Epidermal melanocyte (primary cell): ENCODE measurements at regions not wholly inside any gene's neighbourhood (a gene's known extent, or its start where the extent isn't known, plus 50 kb on each side); places are given as distances from the start of the nearest gene placed in this dataset.
A peak's percentile ranks its signal among the peaks of the same experiment; 100 is the strongest.
"Not testable (repeated sequence)": the region's sequence is repeated elsewhere in the genome, so short reads cannot be mapped to it uniquely, and the experiment has no call there.

Experiments used
- DNase-seq: peaks from one replicate; pipeline ENCODE4 v3.0.0; 2011; ENCODE audit warnings: low spot score; ENCODE audit not compliant: insufficient read length

DNA sequence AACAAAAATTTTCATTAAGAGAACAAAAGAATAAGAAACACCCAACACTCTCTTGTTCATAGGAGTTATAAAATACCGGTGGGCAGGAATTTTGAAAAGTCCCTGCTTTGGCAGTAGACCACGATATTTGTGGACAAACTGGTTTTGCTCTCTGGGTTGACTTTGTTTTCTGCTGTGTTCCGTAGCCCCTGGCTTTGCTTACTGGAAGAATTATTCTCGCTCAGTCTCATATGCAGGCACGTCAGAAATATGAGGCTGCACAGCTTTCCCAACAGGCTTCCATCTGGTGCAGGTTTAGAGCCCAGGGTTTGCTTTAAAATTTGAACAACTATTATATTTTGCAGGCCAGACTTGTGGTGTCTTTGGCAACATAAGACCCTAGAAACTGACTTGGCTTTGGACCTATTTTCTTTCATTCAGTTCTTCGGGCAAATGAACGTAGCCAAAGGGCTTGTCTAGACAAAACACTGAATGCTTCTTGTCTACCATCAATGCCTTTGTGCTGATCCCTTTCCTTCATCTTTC lies 2012.6 kb downstream of the PCDH9 start:
- no peak for DNase-seq

DNA sequence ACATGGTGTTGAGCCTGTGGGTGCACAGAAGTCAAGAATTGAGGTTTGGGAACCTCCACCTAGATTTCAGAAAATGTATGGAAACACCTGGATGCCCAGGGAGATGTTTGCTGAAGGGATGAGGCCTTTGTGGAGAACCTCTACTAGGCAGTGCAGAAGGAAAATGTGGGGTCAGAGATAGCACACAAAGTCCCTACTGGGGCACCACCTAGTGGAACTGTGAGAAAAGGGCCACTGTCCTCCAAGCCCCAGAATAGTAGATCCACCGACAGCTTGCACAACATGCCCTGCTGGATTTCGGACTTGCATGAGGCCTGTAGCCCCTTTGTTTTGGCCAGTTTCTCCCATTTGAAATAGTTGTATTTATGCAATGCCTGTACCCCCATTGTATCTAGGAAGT lies 2027.3 kb downstream of the PCDH9 start:
- not testable (repeated sequence) for DNase-seq

DNA sequence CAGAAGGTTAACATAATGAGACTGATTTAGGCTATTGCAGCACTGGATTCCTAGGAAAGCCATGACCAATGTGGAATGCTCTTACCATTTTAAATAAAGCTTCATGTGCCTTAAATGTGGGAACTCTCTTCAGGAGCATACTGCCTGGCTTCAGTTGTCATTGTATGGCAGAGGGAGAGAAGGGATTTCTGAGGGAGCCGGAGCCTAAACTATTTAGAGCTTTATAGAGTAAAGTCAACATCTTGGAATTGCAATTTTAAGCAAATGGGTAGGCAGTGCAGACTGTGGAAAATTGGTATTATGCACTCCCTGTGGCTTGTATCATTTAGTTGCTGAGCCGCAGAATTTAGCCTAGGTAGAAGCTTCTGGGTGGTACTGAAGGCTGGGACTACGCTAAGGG lies 2041.4 kb downstream of the PCDH9 start:
- DNase-seq = no peak

DNA sequence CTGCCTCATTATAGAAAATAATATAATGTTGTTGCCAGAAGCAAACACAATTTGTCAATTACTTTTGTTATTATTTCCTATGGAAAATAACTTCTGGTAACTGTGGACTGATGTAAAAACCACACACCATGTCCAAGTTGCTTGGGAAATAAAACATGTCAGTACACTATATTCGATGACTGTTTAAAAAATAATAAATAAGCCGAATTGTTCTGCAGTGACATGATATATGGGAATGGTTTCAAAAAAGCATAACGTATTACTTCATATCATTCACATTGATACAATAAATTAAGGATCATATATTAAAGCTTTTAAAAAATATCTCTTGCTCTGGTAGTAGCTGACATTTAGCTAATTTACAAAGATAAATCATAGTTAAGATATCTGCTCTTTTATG lies 2062.1 kb downstream of the PCDH9 start:
- no peak for DNase-seq

DNA sequence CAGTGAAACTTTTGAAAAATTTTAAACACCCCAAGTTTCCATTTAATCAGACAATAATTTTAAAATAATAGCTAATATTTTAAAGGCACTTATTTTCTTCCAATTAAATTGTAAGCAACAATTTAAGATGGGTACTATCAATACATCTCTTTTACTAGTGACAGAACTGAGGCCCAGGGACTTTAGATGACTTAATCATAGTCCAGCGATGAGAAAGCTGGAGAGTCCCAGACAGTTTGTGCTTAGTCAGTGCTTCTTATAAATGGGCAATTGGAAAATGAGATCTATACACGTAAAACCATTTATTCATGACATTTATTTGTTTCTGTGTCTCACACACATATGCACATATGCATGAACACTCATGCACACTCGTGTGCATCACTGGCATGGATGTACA lies 2063.5 kb downstream of the PCDH9 start:
- DNase-seq = no peak

DNA sequence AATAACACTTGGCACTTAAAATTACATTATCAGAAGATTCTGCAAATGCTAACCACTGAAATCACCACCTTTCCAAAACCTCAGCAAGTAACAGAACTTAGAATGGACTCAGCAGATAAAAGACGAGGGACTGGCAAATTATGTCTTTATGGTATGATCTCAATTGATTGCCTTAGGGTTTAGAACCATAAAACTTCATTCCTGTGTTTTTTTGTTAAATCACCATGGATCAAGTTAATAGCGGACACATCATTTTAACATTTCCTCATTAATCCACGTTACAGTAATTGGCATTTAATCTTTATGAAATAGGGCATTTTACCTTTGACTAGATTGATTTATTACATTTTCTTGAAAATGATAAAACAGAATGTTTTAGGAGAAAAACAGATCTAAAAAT lies 2070.3 kb downstream of the PCDH9 start:
- no peak for DNase-seq

DNA sequence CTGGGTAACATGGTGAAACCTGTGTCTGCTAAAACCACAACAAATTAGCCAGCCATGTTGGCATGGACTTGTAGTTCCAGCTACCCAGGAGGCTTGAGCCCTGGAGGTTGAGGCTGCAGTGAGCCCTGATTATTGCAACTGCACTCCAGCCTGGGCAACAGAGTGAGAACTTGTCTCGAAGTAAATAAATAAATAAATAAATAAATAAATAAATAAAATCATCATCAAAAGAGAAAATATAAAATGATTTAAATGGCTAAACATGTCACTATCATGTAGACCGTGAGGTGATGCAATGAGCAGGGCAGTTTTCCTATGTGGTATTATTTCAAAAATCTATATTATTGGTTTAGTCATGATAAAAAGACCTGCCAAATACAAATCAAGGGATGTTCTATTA lies 2074.3 kb downstream of the PCDH9 start:
- no peak for DNase-seq

DNA sequence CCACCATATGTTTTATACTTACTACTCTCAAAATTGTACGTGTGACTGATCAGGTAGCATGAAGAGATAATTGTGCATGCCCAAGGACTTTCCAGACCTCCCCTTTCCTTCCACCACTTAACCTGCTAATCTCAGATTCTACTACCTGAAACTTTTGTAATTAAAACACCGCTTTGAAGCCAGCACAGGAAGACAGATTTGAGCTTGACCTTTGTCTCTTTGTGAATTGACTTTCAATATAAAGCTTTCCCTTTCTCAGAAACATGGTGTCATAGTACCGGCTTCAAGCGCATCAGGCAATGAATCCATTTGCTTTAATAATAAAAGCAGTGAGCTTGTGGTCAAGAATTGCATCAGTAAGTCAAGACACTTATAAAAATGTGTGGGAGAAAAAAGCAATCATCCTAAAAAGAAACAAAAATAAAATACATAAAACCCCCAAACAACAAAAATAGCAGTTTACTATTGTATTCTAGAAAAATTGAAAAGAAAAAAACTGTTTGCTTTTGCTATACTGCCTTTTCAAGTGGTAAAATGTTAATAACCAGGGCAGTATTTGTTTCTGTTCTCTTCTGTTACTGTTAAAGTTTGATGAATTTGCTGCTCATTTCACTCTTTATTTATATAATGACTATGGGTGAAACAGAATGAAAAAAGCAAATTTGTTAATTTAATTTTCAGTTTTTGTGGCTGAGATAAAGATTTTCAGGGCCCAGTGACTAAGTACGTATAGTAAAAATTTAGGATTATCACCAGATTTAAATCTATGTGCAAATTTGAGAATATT lies 2075.3 kb downstream of the PCDH9 start:
- no peak for DNase-seq

DNA sequence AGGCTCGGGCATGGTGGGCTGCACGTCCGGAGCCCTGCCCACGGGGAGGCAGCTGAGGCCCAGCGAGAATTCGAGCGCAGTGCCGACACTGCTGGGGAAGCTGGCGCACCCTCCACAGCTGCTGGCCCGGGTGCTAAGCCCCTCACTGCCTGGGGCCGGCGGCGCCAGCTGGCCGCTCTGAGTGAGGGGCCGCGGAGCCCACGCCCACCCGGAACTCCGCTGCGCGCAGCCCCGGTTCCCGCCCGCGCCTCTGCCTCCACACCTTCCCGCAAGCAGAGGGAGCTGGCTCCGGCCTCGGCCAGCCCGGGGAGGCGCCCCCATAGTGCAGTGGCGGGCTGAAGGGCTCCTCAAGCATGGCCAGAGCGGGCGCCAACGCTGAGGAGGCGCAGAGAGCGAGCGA lies 2080.4 kb downstream of the PCDH9 start:
- no peak for DNase-seq

DNA sequence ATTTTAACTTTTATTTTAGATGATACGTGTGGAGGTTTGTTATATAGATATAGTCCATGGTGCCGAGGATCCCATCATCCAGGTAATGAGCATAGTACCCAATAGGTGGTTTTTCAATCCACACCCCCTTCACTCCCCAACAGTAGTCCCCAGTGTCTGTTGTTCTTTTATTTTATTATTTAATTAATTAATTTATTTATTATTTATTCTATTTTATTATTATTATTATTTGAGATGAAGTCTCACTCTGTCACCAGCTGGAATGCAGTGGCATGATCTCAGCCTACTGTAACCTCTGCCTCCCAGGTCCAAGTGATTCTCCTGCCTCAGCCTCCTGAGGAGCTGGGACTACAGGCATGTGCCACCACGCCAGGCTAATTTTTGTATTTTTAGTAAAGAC lies 2086.2 kb downstream of the PCDH9 start:
- no peak for DNase-seq

DNA sequence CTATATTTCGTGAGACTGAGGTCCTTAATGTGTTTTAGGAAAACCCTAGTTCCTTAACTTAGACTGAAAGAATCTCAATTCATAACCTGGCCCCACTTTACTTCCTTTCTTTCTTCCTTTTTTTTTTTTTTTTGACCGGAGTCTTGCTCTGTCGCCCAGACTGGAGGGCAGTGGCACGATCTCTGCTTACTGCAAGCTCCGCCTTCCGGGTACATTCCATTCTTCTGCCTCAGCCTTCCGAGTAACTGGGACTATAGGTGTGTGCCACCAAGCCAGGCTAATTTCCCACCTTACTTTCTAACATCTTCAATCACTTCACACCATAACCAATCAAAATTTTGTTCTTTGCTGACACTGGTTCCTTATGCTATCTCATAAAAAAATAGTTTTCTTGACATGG lies 2097.0 kb downstream of the PCDH9 start:
- no peak for DNase-seq

DNA sequence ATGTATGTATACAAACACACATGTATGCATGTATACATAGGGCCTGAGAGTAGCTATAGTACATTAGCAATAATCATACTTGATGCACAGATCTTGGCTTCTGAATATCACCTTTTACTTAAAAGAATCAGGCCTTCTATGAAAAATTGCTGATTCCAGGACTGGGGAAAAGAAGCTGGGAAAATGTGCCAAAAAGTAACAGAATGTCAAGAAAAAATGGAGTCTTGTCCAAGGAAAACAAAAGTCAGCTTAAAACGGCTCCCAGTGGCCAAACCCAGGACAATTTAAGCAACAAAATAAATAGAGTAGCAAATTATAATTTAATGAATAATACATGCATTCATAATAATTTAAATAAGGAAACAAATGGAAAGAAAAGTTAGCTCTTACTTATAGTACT lies 2104.9 kb downstream of the PCDH9 start:
- no peak for DNase-seq

DNA sequence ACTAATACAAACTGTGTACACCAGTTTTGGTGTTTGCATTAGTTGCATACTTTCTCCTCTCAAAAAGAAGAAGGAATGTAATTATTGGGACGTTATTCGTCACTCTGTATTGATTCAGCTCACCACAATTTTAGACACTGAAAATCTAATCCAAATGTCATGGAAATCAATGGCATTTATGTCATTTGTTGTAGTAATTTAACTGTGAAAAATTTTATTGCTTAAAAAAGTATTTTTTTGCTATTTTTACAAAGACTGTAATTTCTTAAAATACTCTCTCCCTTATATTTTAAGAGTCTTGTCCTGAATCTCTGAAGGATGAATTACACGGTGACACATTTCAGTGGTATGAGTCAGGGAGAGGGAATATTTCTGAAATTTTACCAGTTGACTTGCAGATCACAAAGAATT lies 2117.6 kb downstream of the PCDH9 start:
- DNase-seq = peak; percentile 22

DNA sequence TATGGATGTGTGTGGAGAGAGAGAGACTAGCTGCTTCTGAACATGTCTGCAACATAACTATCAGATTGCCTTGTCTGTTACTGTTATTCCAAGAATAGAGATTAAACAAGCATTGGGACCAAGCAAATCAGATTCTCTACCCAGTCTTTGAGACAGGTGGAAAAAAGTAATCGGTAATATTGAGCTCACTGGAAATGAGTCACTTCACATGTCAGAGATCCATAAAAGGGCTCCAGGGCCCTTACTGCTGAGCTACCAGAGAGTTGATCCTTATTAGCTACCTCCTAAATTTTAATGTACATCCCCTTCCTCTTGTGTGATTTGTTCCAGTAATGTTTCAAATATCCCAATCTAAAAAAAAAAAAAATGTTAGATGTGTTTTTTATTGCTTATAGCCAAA lies 2118.0 kb downstream of the PCDH9 start:
- no peak for DNase-seq

DNA sequence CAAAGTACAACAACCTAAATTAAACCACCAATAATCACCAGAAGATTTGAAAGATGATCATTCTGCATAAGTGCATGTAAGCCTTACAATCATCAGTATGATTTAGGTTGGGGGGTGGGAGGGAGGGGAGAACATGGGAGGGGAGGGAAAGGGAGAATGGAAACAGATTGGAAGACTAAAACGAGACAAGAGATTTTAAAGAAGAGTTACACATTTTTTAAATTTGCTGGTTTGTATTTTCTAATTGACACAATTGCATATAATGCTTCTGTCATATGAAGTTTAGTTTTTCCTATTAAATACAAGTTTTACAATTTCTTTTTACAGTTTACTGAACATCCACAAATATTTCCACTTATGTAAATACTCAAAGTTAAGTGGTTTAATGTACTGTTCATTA lies 2118.9 kb downstream of the PCDH9 start:
- DNase-seq = no peak

DNA sequence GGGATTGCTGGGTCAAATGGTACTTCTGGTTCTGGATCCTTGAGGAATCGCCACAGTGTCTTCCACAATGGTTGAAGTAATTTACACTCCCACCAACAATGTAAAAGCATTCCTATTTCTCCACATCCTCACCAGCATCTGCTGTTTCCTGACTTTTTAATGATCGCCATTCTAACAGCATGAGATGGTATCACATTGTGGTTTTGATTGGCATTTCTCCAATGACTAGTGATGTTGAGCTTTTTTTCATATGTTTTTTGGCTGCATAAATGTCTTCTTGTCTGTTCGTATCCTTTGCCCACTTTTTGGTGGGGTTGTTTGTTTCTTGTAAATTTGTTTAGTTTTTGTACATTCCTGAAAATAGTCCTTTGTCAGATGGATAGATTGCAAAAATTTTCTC lies 2125.7 kb downstream of the PCDH9 start:
- DNase-seq = not testable (repeated sequence)

DNA sequence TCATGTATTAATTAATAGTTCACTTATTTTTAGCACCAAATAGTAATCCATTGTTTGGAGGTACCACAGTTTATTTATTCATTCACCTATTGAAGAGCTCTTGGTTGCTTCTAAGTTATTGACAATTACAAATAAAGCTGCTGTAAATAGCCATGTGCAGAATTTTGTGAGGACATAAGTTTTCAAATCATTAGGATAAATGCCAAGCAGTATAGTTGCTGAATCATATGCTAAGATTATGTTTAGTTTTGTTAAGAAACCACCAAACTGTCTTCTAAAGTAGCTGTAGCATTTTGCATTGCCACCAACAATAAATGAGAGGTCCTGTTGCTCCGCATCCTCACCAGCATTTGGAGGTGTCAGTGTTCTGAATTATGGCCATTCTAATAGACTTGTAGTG lies 2126.8 kb downstream of the PCDH9 start:
- DNase-seq = no peak

DNA sequence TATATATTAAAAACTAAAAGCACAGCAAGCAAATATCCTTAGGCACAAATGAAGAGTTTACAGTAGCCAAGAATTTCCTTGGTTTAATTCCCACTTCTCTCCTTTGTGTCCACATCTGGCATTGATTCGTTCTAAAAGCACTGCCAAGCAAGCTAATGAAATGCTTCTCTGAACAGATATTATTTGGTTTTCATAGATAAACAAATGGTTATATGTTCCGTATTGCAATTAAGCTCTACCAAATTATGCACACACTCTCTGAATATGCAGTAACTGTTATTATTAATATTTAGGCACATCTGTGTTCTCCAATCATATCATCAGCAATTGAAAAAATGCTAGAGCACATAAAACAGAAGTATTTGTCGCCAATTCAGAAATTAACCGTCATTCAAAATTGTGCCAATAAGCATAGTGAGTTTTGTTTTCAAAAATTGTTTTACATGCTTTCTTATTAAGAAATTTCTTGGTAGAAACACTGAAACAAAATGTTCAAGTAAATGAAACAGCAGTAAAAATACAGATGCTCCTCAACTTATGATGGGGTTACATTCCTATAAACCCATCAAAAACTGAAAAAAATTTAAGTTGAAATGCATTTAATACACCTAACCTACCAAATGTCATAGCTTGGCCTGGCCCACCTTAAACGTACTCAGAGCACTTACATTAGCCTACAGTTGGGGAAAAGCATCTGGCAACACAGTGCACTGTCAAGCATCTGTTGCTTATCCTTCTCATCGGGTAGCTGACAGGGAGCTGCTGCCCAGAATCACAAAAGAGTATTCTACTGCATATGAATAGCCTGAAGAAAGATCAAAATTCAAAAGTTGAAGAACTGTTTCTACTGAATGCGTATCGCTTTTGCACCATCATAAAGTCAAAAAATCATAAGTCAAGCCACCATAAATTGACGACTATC lies 2134.7 kb downstream of the PCDH9 start:
- DNase-seq = peak; percentile 17

DNA sequence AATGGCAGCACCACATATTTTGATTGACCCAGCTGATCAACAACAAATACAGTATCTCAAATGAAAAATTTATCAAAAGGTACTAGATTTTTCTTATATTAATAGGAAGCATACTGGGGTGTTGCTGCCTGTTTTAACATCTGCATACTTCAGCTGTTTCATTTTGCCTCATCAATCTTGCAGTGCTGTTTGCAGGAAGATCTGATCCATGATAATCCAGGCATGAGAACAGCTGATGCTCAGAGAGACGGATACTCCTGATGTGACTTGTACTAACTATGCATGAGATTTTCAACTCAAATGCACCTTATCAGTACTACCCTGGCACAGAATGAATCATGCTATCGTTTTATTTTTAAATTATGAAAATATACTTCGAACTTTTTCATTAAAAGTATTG lies 2136.8 kb downstream of the PCDH9 start:
- DNase-seq = no peak

DNA sequence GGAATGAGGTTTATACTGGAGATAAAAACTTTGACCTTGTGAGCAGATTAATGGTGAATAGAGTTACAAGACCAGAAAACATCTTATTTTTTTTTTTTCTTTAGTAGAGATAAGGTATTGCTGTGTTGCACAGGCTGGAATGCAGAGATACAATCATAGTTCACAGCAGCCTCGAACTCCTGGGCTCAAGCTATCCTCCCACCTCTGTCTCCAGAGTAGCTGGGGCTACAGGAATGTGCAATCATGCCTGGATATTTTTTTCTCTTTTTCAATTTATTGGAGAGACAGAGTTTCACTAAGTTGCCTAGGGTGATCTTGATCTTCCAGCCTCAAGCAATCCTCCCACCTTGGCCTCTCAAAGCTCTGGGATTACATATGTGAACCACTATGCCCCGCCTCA lies 2139.1 kb downstream of the PCDH9 start:
- DNase-seq = no peak

DNA sequence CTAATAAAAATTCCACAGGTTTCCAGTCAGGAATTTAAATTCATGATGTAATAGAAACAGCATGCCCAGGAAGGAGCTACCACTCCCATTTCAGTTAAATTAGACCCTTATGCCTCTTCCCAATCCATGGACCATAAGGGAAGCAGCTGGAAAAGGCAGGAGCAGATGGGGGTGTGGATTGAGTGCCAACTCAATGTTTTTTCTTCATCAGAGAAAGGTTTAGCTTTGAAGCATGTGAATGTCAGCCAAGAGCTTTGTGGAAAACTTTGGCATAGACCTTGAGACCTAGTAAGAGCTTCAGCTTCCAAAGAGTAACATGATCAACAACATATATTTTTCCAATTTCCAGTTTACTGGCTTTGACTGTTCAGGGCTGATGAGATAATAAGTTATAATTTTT lies 2139.9 kb downstream of the PCDH9 start:
- DNase-seq = no peak

DNA sequence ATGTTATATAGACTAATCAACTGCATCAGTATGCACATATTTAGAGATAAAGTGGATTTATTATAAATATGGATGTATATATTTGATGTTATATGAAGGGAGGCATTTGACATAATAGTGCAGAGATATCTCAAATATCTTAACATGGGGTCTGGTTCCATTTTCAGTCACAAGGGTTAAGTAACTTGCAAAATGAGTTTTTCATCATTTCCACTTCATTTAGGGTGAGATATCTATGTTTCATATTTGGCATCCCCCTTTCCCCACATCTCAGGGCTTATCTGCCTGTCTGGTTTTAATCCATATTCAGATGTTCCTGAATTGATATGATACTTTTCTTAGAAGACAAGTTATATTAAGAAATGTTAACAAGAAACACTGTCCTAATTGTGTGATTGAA lies 2141.2 kb downstream of the PCDH9 start:
- no peak for DNase-seq
